Esophagus squamous epithelium (tissue), 4 donors: ENCODE measurements at regions not wholly inside any gene's neighbourhood (a gene's known extent, or its start where the extent isn't known, plus 50 kb on each side); places are given as distances from the start of the nearest gene placed in this dataset.

Experiments used
- CTCF ChIP-seq, 6 experiments: fragments of 450-650 bp in 4 of 6; fragments of 200-600 bp in 2 of 6; sonication (generic) in 2 of 6; IDR thresholded peaks; one replicate each; pipeline ENCODE4 v1.5.1; 2016 to 2019; ENCODE audit warnings: antibody characterized with exemption in 6 of 6, mild to moderate bottlenecking in 4 of 6, moderate library complexity in 4 of 6
- POLR2A ChIP-seq, 4 donors: fragments of 450-650 bp; IDR thresholded peaks; one replicate each; pipeline ENCODE4 v1.6.1; 2017; ENCODE audit warnings: antibody characterized with exemption in 4 of 4, mild to moderate bottlenecking in 4 of 4, moderate library complexity in 3 of 4

GRCh38 chr12:105443802-105444652, 113.5 kb downstream of the C12orf75 start:
- TF ChIP-seq CTCF (IDR thresholded peaks at IDR 0.05) (no peak), POLR2A (IDR thresholded peaks at IDR 0.05) (no peak)
